ENCODE measurements at regions not wholly inside any gene's neighbourhood (a gene's known extent, or its start where the extent isn't known, plus 50 kb on each side); places are given as distances from the start of the nearest gene placed in this dataset.
"Not testable (repeated sequence)": the region's sequence is repeated elsewhere in the genome, so short reads cannot be mapped to it uniquely, and the experiment has no call there.

- no peak for DNase-seq (ENCODE audit: low read depth in 2 of 2, low spot score in 1 of 2)
Observed at GRCh38 chr1:213761845-213762407, 225.8 kb upstream of the PROX1 start.

- DNase-seq (ENCODE audit: low read depth in 2 of 2, low spot score in 1 of 2): no peak
Observed at GRCh38 chr1:213767683-213768082, 220.1 kb upstream of the PROX1 start.

- DNase-seq (ENCODE audit: low read depth in 2 of 2, low spot score in 1 of 2): no peak
Observed at GRCh38 chr1:213772128-213773063, 215.4 kb upstream of the PROX1 start.

- no peak for DNase-seq (ENCODE audit: low read depth in 2 of 2, low spot score in 1 of 2)
Observed at GRCh38 chr1:213773975-213774374, 213.8 kb upstream of the PROX1 start.

- DNase-seq (ENCODE audit: low read depth in 2 of 2, low spot score in 1 of 2): no peak
Observed at GRCh38 chr1:213776969-213777368, 210.8 kb upstream of the PROX1 start.

GRCh38 chr1:213779228-213779627 is 208.5 kb upstream of the PROX1 start:
- no peak for DNase-seq (ENCODE audit: low read depth in 2 of 2, low spot score in 1 of 2)

GRCh38 chr1:213782941-213783672 is 204.7 kb upstream of the PROX1 start:
- DNase-seq (ENCODE audit: low read depth in 2 of 2, low spot score in 1 of 2): no peak

GRCh38 chr1:213783893-213784292 is 203.9 kb upstream of the PROX1 start:
- DNase-seq (ENCODE audit: low read depth in 2 of 2, low spot score in 1 of 2): no peak

- no peak for DNase-seq (ENCODE audit: low read depth in 2 of 2, low spot score in 1 of 2)
Observed at GRCh38 chr1:213786683-213787082, 201.1 kb upstream of the PROX1 start.

- no peak for DNase-seq (ENCODE audit: low read depth in 2 of 2, low spot score in 1 of 2)
Observed at GRCh38 chr1:213790565-213790964, 197.2 kb upstream of the PROX1 start.

GRCh38 chr1:213793482-213794067 is 194.2 kb upstream of the PROX1 start:
- no peak for DNase-seq (ENCODE audit: low read depth in 2 of 2, low spot score in 1 of 2)

- DNase-seq (ENCODE audit: low read depth in 2 of 2, low spot score in 1 of 2): no peak
Observed at GRCh38 chr1:213796525-213796924, 191.2 kb upstream of the PROX1 start.

GRCh38 chr1:213808288-213808687 is 179.5 kb upstream of the PROX1 start:
- DNase-seq (ENCODE audit: low read depth in 2 of 2, low spot score in 1 of 2): not testable (repeated sequence)

- DNase-seq (ENCODE audit: low read depth in 2 of 2, low spot score in 1 of 2): no peak
Observed at GRCh38 chr1:213817156-213817555, 170.6 kb upstream of the PROX1 start.

GRCh38 chr1:213820362-213821149 is 167.2 kb upstream of the PROX1 start:
- DNase-seq (ENCODE audit: low read depth in 2 of 2, low spot score in 1 of 2): no peak

GRCh38 chr1:213821175-213821942 is 166.4 kb upstream of the PROX1 start:
- no peak for DNase-seq (ENCODE audit: low read depth in 2 of 2, low spot score in 1 of 2)

- DNase-seq (ENCODE audit: low read depth in 2 of 2, low spot score in 1 of 2): no peak
Observed at GRCh38 chr1:213821943-213822334, 165.8 kb upstream of the PROX1 start.

- no peak for DNase-seq (ENCODE audit: low read depth in 2 of 2, low spot score in 1 of 2)
Observed at GRCh38 chr1:213826891-213827290, 160.9 kb upstream of the PROX1 start.

- DNase-seq (ENCODE audit: low read depth in 2 of 2, low spot score in 1 of 2): no peak
Observed at GRCh38 chr1:213828867-213829266, 158.9 kb upstream of the PROX1 start.

GRCh38 chr1:213829780-213830179 is 158.0 kb upstream of the PROX1 start:
- no peak for DNase-seq (ENCODE audit: low read depth in 2 of 2, low spot score in 1 of 2)
